ENCODE measurements at regions not wholly inside any gene's neighbourhood (a gene's known extent, or its start where the extent isn't known, plus 50 kb on each side); places are given as distances from the start of the nearest gene placed in this dataset.

DNA sequence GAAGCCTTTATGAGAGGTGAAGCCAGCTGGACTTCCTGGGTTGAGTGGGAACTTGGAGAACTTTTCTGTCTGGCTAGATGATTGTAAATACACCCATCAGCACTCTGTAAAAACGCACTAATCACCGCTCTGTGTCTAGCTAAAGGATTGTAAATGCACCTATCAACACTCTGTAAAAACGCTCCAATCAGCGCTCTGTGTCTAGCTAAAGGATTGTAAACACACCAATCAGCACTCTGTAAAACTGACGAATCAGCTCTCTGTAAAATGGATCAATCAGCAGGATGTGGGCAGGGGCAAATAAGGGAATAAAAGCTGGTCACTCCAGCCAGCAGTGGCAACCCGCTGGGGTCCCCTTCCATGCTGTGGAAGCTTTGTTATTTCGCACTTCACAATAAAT is 163.6 kb upstream of the SLC39A10 start:
- H3K79me2 ChIP-seq (ENCODE audit: control insufficient read depth, insufficient read depth, low read length): no peaks in the 10 kb centered on the region
- no peak overlapping the region for H3K27ac ChIP-seq (ENCODE audit: insufficient read depth, low read depth, low read length)
- no peaks in the 10 kb centered on the region for H4K20me1 ChIP-seq (replicated peaks; ENCODE audit: control insufficient read depth, extremely low read depth, insufficient read depth, low read length)
- no peaks in the 10 kb centered on the region for H3K36me3 ChIP-seq (ENCODE audit: control insufficient read depth in 2 of 2, extremely low read depth in 1 of 2, insufficient read depth in 2 of 2, low read length in 2 of 2)
- no peaks in the 10 kb centered on the region for H3K9me3 ChIP-seq (replicated peaks; ENCODE audit: control insufficient read depth, insufficient read depth, low read length)
- intact Hi-C loops (cut with micrococcal nuclease) (no loop called here), dilution Hi-C loops (cut with MboI; ENCODE audit: extremely low pct_ligation_motif_present, low sequenced_read_pairs) (no loop called here)
- H3K4me3 ChIP-seq (replicated peaks in 1 of 3; ENCODE audit: insufficient read depth in 1 of 3, low read depth in 1 of 3, low read length in 3 of 3): no peak overlapping the region
- H3K9ac ChIP-seq (replicated peaks; ENCODE audit: extremely low read depth, insufficient read depth, low read length): no peak overlapping the region
- no peak for TF ChIP-seq POLR2A (IDR thresholded peaks at IDR 0.05; ENCODE audit: low read depth, low read length)
- TF ChIP-seq, protein P1, sequence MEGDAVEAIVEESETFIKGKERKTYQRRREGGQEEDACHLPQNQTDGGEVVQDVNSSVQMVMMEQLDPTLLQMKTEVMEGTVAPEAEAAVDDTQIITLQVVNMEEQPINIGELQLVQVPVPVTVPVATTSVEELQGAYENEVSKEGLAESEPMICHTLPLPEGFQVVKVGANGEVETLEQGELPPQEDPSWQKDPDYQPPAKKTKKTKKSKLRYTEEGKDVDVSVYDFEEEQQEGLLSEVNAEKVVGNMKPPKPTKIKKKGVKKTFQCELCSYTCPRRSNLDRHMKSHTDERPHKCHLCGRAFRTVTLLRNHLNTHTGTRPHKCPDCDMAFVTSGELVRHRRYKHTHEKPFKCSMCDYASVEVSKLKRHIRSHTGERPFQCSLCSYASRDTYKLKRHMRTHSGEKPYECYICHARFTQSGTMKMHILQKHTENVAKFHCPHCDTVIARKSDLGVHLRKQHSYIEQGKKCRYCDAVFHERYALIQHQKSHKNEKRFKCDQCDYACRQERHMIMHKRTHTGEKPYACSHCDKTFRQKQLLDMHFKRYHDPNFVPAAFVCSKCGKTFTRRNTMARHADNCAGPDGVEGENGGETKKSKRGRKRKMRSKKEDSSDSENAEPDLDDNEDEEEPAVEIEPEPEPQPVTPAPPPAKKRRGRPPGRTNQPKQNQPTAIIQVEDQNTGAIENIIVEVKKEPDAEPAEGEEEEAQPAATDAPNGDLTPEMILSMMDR (IDR thresholded peaks at IDR 0.05; ENCODE audit: extremely low read depth in 1 of 2, insufficient read depth in 1 of 2, low read depth in 1 of 2, low read length in 2 of 2): no peak
- TF ChIP-seq JUN (IDR thresholded peaks at IDR 0.05; ENCODE audit: borderline replicate concordance, insufficient read depth, insufficient read length, low read depth): no peak
- no peak for TF ChIP-seq EZH2 (IDR thresholded peaks at IDR 0.05; ENCODE audit: borderline replicate concordance, low read depth, low read length, severe bottlenecking)
- no peak for TF ChIP-seq POLR2AphosphoS5 (IDR thresholded peaks at IDR 0.05; ENCODE audit: insufficient read depth, low read depth, low read length)
- no peak for TF ChIP-seq FOS (IDR thresholded peaks at IDR 0.05; ENCODE audit: borderline replicate concordance, insufficient read depth, low read length)
- no peak for TF ChIP-seq MYC (IDR thresholded peaks at IDR 0.05; ENCODE audit: low read depth, low read length)
- TF ChIP-seq GATA2 (IDR thresholded peaks at IDR 0.05; ENCODE audit: insufficient read depth, insufficient read length, low read depth, low read length): no peak
- no peak for TF ChIP-seq MAX (IDR thresholded peaks at IDR 0.05; ENCODE audit: insufficient read depth, insufficient read length)
- POLR2A ChIA-PET: no interaction called here
- FAIRE-seq (no peak), DNase-seq (ENCODE audit: low read depth, low spot score) (no peak)
- H3K4me1 ChIP-seq (ENCODE audit: control insufficient read depth, extremely low read depth, insufficient read depth, low read length): no peaks in the 10 kb centered on the region
- CTCF ChIA-PET: interaction anchor here (1.6 kb wide), 1 partner anchor 445 kb away, joined by 5 read pairs; no protein-coding TSS in a partner anchor
- H3K4me2 ChIP-seq (ENCODE audit: insufficient read depth, low read length): no peak overlapping the region
- no TSS peak for BruUV-seq (replicated peaks)
- no peaks in the 10 kb centered on the region for H3K9me1 ChIP-seq (replicated peaks; ENCODE audit: control insufficient read depth, extremely low read depth, insufficient read depth, low read length)
- H2AFZ ChIP-seq (ENCODE audit: low read depth, low read length): no peak overlapping the region
- no peaks in the 10 kb centered on the region for H3K27me3 ChIP-seq (ENCODE audit: control insufficient read depth in 2 of 2, insufficient read depth in 2 of 2, low read length in 2 of 2)

Measured in endothelial cell of umbilical vein (primary cell).